ENCODE measurements at regions not wholly inside any gene's neighbourhood (a gene's known extent, or its start where the extent isn't known, plus 50 kb on each side); places are given as distances from the start of the nearest gene placed in this dataset.

GRCh38 chr18:51721388-51721787, 523.9 kb upstream of the MEX3C start:
- TF ChIP-seq CTCF (IDR thresholded peaks at IDR 0.05): no peak
- no peak for TF ChIP-seq ZFX (IDR thresholded peaks at IDR 0.05; ENCODE audit: borderline replicate concordance)

Data from 22Rv1 (cell line).